RWPE2 (cell line): ENCODE measurements at regions not wholly inside any gene's neighbourhood (a gene's known extent, or its start where the extent isn't known, plus 50 kb on each side); places are given as distances from the start of the nearest gene placed in this dataset.

Experiments
- ATAC-seq: fragments of 200-7000 bp; cut with Tn5 transposase; 3 replicates; pipeline ENCODE4 v1.9.1; 2021; ENCODE audit warnings: low read depth
- DNase-seq: peaks from one replicate; pipeline ENCODE4 v3.0.0-alpha.2; 2020; ENCODE audit warnings: low spot score
- H3K27ac ChIP-seq: fragments of 450-650 bp; 2 replicates; pipeline ENCODE4 v1.5.1; 2017; ENCODE audit warnings: mild to moderate bottlenecking; ENCODE audit not compliant: poor library complexity, severe bottlenecking
- H3K27me3 ChIP-seq: fragments of 250-450 bp; sonication (Bioruptor Pico); 2 replicates; pipeline ENCODE4 v1.5.1; 2021; ENCODE audit warnings: mild to moderate bottlenecking, moderate library complexity; ENCODE audit not compliant: insufficient read depth, poor library complexity, severe bottlenecking
- H3K36me3 ChIP-seq: fragments of 250-450 bp; sonication (Bioruptor Pico); 2 replicates; pipeline ENCODE4 v1.5.1; 2020; ENCODE audit warnings: low read depth, mild to moderate bottlenecking, moderate library complexity
- H3K4me1 ChIP-seq: fragments of 250-450 bp; sonication (Bioruptor Pico); 2 replicates; pipeline ENCODE4 v1.5.1; 2021; ENCODE audit warnings: mild to moderate bottlenecking, moderate library complexity; ENCODE audit not compliant: insufficient read depth, poor library complexity, severe bottlenecking
- H3K4me3 ChIP-seq: fragments of 250-450 bp; sonication (Bioruptor Pico); 2 replicates; pipeline ENCODE4 v1.5.1; 2021; ENCODE audit warnings: mild to moderate bottlenecking, moderate library complexity; ENCODE audit not compliant: severe bottlenecking
- H3K9me3 ChIP-seq: fragments of 250-450 bp; sonication (Bioruptor Pico); 2 replicates; pipeline ENCODE4 v1.5.1; 2021; ENCODE audit warnings: mild to moderate bottlenecking, moderate library complexity; ENCODE audit not compliant: severe bottlenecking
- CTCF ChIP-seq: fragments of 450-650 bp; IDR thresholded peaks from one replicate; pipeline ENCODE4 v1.5.1; 2017; ENCODE audit warnings: mild to moderate bottlenecking, moderate library complexity; ENCODE audit not compliant: poor library complexity, severe bottlenecking

DNA sequence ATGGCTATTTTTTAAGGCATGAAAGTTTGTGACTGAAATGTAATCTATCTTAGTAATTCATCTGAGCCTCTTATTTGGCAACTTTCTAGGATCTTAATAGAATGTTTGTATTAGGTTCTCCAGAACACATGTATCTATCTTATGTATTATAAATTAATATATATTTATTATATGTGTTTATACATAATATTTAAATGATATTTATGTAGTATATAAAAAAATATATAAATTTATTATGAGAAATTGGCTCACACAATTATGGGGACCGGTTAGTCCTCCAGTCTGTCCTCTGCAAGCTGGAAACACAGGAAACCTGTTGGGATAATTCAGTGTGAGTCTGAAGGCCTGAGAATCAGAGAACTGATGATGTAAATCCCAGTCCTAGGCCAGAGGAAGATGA, 155.7 kb downstream of the AMY1C start:
- DNase-seq (no peak), ATAC-seq (no peak)
- Histone ChIP-seq H3K9me3 (peaks cover 2% of the 10 kb centered on the region), H3K27me3 (peaks cover 25% of the 10 kb centered on the region), H3K4me3 (no peak overlapping the region), H3K36me3 (no peaks in the 10 kb centered on the region), H3K4me1 (no peaks in the 10 kb centered on the region), H3K27ac (no peak overlapping the region)
- no peak for TF ChIP-seq CTCF

- no peaks in the 10 kb centered on the region for H3K4me1 ChIP-seq
- no peak for DNase-seq
- TF ChIP-seq CTCF: no peak
- H3K27ac ChIP-seq: no peak overlapping the region
- ATAC-seq: no peak
- H3K4me3 ChIP-seq: no peak overlapping the region
- no peaks in the 10 kb centered on the region for H3K36me3 ChIP-seq
- H3K9me3 ChIP-seq: no peaks in the 10 kb centered on the region
- H3K27me3 ChIP-seq: peaks cover 9% of the 10 kb centered on the region
Measured at GRCh38 chr1:103911450-103911849, 161.8 kb downstream of the AMY1C start.

GRCh38 chr1:103917795-103918194, 168.1 kb downstream of the AMY1C start:
- Histone ChIP-seq H3K9me3 (no peaks in the 10 kb centered on the region), H3K27ac (no peak overlapping the region), H3K4me1 (no peaks in the 10 kb centered on the region), H3K36me3 (no peaks in the 10 kb centered on the region), H3K27me3 (no peaks in the 10 kb centered on the region), H3K4me3 (no peak overlapping the region)
- DNase-seq: no peak
- no peak for ATAC-seq
- TF ChIP-seq CTCF: no peak

GRCh38 chr1:103931891-103932290, 182.2 kb downstream of the AMY1C start:
- no peak for TF ChIP-seq CTCF
- peaks cover 7% of the 10 kb centered on the region for H3K27me3 ChIP-seq
- H3K4me1 ChIP-seq: no peaks in the 10 kb centered on the region
- no peaks in the 10 kb centered on the region for H3K9me3 ChIP-seq
- no peak overlapping the region for H3K27ac ChIP-seq
- H3K36me3 ChIP-seq: no peaks in the 10 kb centered on the region
- DNase-seq: no peak
- no peak for ATAC-seq
- H3K4me3 ChIP-seq: no peak overlapping the region

DNA sequence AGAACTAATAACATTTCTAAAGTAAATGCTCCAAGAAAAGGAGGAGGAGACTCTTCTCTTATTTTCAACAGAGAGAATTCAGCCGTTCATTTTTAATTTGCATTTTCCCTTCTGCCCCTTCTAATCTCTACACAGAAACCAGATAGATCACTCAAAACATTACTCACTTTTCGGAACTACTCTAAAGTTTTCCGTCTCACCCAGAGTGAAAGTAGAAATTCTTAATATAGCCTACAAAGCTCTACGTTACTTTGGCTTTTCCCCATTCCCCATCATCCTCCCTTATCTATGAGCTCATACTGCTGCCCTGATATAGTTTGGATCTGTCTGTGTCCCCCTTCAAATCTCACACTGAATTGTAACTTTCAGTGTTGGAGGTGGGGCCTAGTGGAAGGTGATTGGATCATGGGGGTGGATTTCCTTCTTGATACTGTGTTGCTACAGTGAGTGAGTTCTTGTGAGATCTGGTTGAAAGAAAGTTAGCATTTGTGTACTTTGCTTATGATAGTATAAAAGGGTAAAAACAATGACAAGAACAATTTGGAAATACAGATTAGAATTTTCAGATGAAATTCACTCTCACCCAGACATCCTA, 188.2 kb downstream of the AMY1C start:
- Histone ChIP-seq H3K4me1 (no peaks in the 10 kb centered on the region), H3K36me3 (no peaks in the 10 kb centered on the region), H3K27me3 (peaks cover 15% of the 10 kb centered on the region), H3K9me3 (no peaks in the 10 kb centered on the region), H3K27ac (no peak overlapping the region), H3K4me3 (no peak overlapping the region)
- DNase-seq (no peak), ATAC-seq (no peak)
- TF ChIP-seq CTCF: no peak
